IPS DF 6.9 (cell line): ENCODE measurements at regions not wholly inside any gene's neighbourhood (a gene's known extent, or its start where the extent isn't known, plus 50 kb on each side); places are given as distances from the start of the nearest gene placed in this dataset.

Source experiments
- DNase-seq: peaks from one replicate; pipeline ENCODE4 v3.0.0-alpha.2; 2013; ENCODE audit warnings: low read depth, low spot score
- H3K27ac ChIP-seq: one replicate; pipeline ENCODE4 v1.5.1; 2013; ENCODE audit warnings: low read length, control low read depth
- H3K27me3 ChIP-seq: 2 replicates; pipeline ENCODE4 v1.6.1; 2013; ENCODE audit warnings: mild to moderate bottlenecking, low read length; ENCODE audit not compliant: control insufficient read depth, insufficient read depth
- H3K36me3 ChIP-seq: 2 replicates; pipeline ENCODE4 v1.6.1; 2013; ENCODE audit warnings: low read length; ENCODE audit not compliant: control insufficient read depth, insufficient read depth
- H3K4me1 ChIP-seq: 2 replicates; pipeline ENCODE4 v1.6.1; 2013; ENCODE audit warnings: low read length; ENCODE audit not compliant: control insufficient read depth, insufficient read depth
- H3K4me3 ChIP-seq: 2 replicates; pipeline ENCODE4 v1.5.1; 2013; ENCODE audit warnings: mild to moderate bottlenecking, low read length
- H3K9me3 ChIP-seq: 2 replicates; pipeline ENCODE4 v1.6.1; 2013; ENCODE audit warnings: low read length, inconsistent platforms; ENCODE audit not compliant: control insufficient read depth, insufficient read depth
- WGBS: extraction: QIAGEN DNeasy Blood & Tissue Kit; methylation state at CpG from one replicate; pipeline ENCODE4 v1.1.7; 2013; ENCODE audit warnings: mixed read lengths, missing lambda C conversion rate; ENCODE audit not compliant: insufficient read length, insufficient coverage; 5-methylcytosine and 5-hydroxymethylcytosine counted together

- Histone ChIP-seq H3K4me1 (0 out of 2 replicates have a peak, but pooled peaks cover 1% of the 10 kb centered on the region), H3K4me3 (no peak overlapping the region), H3K36me3 (no peaks in the 10 kb centered on the region), H3K9me3 (no peaks in the 10 kb centered on the region), H3K27me3 (no peaks in the 10 kb centered on the region), H3K27ac (no peak overlapping the region)
- WGBS: no CpG with 5 or more reads among the region's 1 CpG
- DNase-seq: no peak
Observed at GRCh38 chr5:51273871-51274270, 109.4 kb upstream of the ISL1 start.

DNA sequence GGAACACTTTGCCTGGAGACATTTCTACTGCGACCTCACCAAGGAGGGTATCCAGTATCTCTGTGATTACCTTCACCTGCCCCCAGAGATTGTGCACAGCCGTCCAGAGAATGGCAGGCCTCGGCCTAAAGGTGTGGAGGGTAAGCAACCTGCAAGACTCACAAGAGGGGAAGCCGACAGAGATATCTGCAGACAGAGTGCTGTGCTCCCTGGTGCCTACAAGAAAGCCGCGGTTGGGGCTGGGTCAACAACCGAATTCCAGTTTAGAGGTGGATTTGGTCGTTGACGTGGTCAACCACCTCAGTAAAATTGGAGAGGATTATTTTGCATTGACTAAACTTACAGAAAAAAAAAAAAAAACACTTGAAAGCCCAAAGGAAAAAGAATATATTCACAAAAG is 107.8 kb upstream of the ISL1 start:
- Histone ChIP-seq H3K27ac (no peak overlapping the region), H3K36me3 (no peaks in the 10 kb centered on the region), H3K27me3 (no peaks in the 10 kb centered on the region), H3K9me3 (no peaks in the 10 kb centered on the region), H3K4me3 (no peak overlapping the region), H3K4me1 (peaks cover 1% of the 10 kb centered on the region; the same call in 1 of the 2 replicates)
- no CpG with 5 or more reads among the region's 9 CpGs for WGBS
- DNase-seq: no peak

DNA sequence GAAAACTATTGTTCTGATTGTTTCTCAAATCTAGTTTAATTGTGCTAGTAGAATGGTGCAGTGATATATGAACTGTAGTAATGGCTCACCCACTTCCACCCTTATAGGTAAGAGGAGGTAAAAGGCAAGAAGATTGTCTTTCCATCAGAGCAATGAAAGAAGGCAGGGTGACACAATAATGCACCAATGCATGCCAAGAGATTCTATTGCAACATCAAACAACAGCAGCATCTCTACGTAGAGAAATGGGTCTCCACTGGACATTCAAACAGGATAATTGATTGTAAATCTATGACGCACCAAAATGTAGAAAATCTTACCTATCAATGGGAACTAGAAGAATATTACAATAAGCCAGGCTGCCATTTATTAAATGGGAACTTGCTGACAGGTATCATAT is 107.0 kb upstream of the ISL1 start:
- Histone ChIP-seq H3K27me3 (no peaks in the 10 kb centered on the region), H3K4me3 (no peak overlapping the region), H3K36me3 (no peaks in the 10 kb centered on the region), H3K27ac (no peak overlapping the region), H3K4me1 (peaks cover 1% of the 10 kb centered on the region; the same call in 1 of the 2 replicates), H3K9me3 (no peaks in the 10 kb centered on the region)
- no peak for DNase-seq
- WGBS: no CpG with 5 or more reads among the region's 2 CpGs

GRCh38 chr5:51278539-51278938 is 104.7 kb upstream of the ISL1 start:
- no peaks in the 10 kb centered on the region for H3K36me3 ChIP-seq
- H3K9me3 ChIP-seq: no peaks in the 10 kb centered on the region
- WGBS: no CpG with 5 or more reads among the region's 3 CpGs
- H3K4me3 ChIP-seq: no peak overlapping the region
- peaks cover 3% of the 10 kb centered on the region; the same call in 1 of the 2 replicates for H3K4me1 ChIP-seq
- H3K27me3 ChIP-seq: no peaks in the 10 kb centered on the region
- no peak overlapping the region for H3K27ac ChIP-seq
- no peak for DNase-seq

GRCh38 chr5:51279983-51280706 is 103.1 kb upstream of the ISL1 start:
- no peak overlapping the region for H3K4me3 ChIP-seq
- peaks cover 3% of the 10 kb centered on the region; the same call in 1 of the 2 replicates for H3K4me1 ChIP-seq
- no peaks in the 10 kb centered on the region for H3K27me3 ChIP-seq
- no peak overlapping the region for H3K27ac ChIP-seq
- WGBS: no CpG with 5 or more reads among the region's 7 CpGs
- DNase-seq: no peak
- no peaks in the 10 kb centered on the region for H3K9me3 ChIP-seq
- H3K36me3 ChIP-seq: no peaks in the 10 kb centered on the region

GRCh38 chr5:51286046-51286445 is 97.2 kb upstream of the ISL1 start:
- H3K4me1 ChIP-seq: 0 out of 2 replicates have a peak, but pooled peaks cover 2% of the 10 kb centered on the region

GRCh38 chr5:51302343-51302742 is 80.9 kb upstream of the ISL1 start:
- Histone ChIP-seq H3K27ac (no peak overlapping the region), H3K36me3 (no peaks in the 10 kb centered on the region), H3K9me3 (no peaks in the 10 kb centered on the region), H3K4me1 (no peaks in the 10 kb centered on the region), H3K4me3 (no peak overlapping the region), H3K27me3 (no peaks in the 10 kb centered on the region)
- no peak for DNase-seq
- no CpG with 5 or more reads among the region's 2 CpGs for WGBS

More at GRCh38 chr5:51286046-51286445, 97.2 kb upstream of the ISL1 start:
- H3K36me3 ChIP-seq: no peaks in the 10 kb centered on the region
- WGBS: no CpG with 5 or more reads among the region's 4 CpGs
- no peaks in the 10 kb centered on the region for H3K27me3 ChIP-seq
- DNase-seq: no peak
- H3K4me3 ChIP-seq: no peak overlapping the region
- no peaks in the 10 kb centered on the region for H3K9me3 ChIP-seq
- no peak overlapping the region for H3K27ac ChIP-seq

- no peak for DNase-seq
- Histone ChIP-seq H3K9me3 (no peaks in the 10 kb centered on the region), H3K4me3 (no peak overlapping the region), H3K27me3 (no peaks in the 10 kb centered on the region), H3K27ac (no peak overlapping the region), H3K36me3 (no peaks in the 10 kb centered on the region), H3K4me1 (no peaks in the 10 kb centered on the region)
- no CpG with 5 or more reads among the region's 1 CpG for WGBS
Observed at GRCh38 chr5:51326844-51327243, 56.4 kb upstream of the ISL1 start.
